GM12874 (cell line): ENCODE measurements at regions not wholly inside any gene's neighbourhood (a gene's known extent, or its start where the extent isn't known, plus 50 kb on each side); places are given as distances from the start of the nearest gene placed in this dataset.

Source experiments
- CTCF ChIP-seq: IDR thresholded peaks from 2 replicates; pipeline ENCODE4 v1.5.1; 2011; ENCODE audit warnings: low read depth, mild to moderate bottlenecking, control low read depth, low read length, moderate library complexity; ENCODE audit not compliant: insufficient read depth

- TF ChIP-seq CTCF: no peak
Measured at GRCh38 chr16:51556694-51557340, 405.7 kb upstream of the SALL1 start.

- TF ChIP-seq CTCF: no peak
Measured at GRCh38 chr16:51553910-51554309, 402.8 kb upstream of the SALL1 start.

- no peak for TF ChIP-seq CTCF
Measured at GRCh38 chr16:51553314-51553713, 402.2 kb upstream of the SALL1 start.

GRCh38 chr16:51550800-51551347 lies 399.8 kb upstream of the SALL1 start:
- TF ChIP-seq CTCF: no peak

- TF ChIP-seq CTCF: no peak
Measured at GRCh38 chr16:51549836-51550235, 398.8 kb upstream of the SALL1 start.

GRCh38 chr16:51545951-51546350 lies 394.9 kb upstream of the SALL1 start:
- no peak for TF ChIP-seq CTCF

GRCh38 chr16:51544851-51545467 lies 393.9 kb upstream of the SALL1 start:
- TF ChIP-seq CTCF: no peak
